DOHH2 (cell line): ENCODE measurements at regions not wholly inside any gene's neighbourhood (a gene's known extent, or its start where the extent isn't known, plus 50 kb on each side); places are given as distances from the start of the nearest gene placed in this dataset.

Experiments used
- H3F3A ChIP-seq: fragments of 200-600 bp; sonication (generic), shearing (Covaris generic); 2 replicates; pipeline ENCODE4 v1.6.0; 2016; ENCODE audit warnings: antibody characterized with exemption, mild to moderate bottlenecking; ENCODE audit not compliant: control insufficient read depth, insufficient read depth
- H3K27ac ChIP-seq: fragments of 200-600 bp; sonication (generic); 2 replicates; pipeline ENCODE4 v1.5.1; 2014; ENCODE audit warnings: low read depth, mild to moderate bottlenecking, low read length, moderate library complexity
- H3K27me3 ChIP-seq: fragments of 200-600 bp; sonication (generic); 2 replicates; pipeline ENCODE4 v1.6.1; 2014; ENCODE audit warnings: mild to moderate bottlenecking, low read length, mixed read lengths; ENCODE audit not compliant: control insufficient read depth
- H3K36me3 ChIP-seq: fragments of 200-600 bp; sonication (generic); 2 replicates; pipeline ENCODE4 v1.6.1; 2014; ENCODE audit warnings: mild to moderate bottlenecking, low read length, moderate library complexity, mixed read lengths; ENCODE audit not compliant: control insufficient read depth
- H3K4me1 ChIP-seq: fragments of 200-600 bp; sonication (generic); 2 replicates; pipeline ENCODE4 v1.6.1; 2014; ENCODE audit warnings: mild to moderate bottlenecking, low read length, mixed read lengths; ENCODE audit not compliant: control insufficient read depth
- H3K4me2 ChIP-seq: fragments of 200-600 bp; sonication (generic); 2 replicates; pipeline ENCODE4 v1.6.0; 2014; ENCODE audit warnings: mild to moderate bottlenecking, low read length, moderate library complexity
- H3K4me3 ChIP-seq: fragments of 200-600 bp; sonication (generic); 2 replicates; pipeline ENCODE4 v1.5.1; 2014; ENCODE audit warnings: mild to moderate bottlenecking, low read length, mixed read lengths
- H3K79me2 ChIP-seq: fragments of 200-600 bp; sonication (generic); 2 replicates; pipeline ENCODE4 v1.6.1; 2014; ENCODE audit warnings: mild to moderate bottlenecking, low read length, mixed read lengths; ENCODE audit not compliant: control insufficient read depth
- H3K9me2 ChIP-seq: fragments of 200-600 bp; sonication (generic); replicated peaks from 2 replicates; pipeline ENCODE4 v1.6.1; 2014; ENCODE audit warnings: mild to moderate bottlenecking, low read length, mixed read lengths; ENCODE audit not compliant: control insufficient read depth
- H3K9me3 ChIP-seq: fragments of 200-600 bp; sonication (generic); 2 replicates; pipeline ENCODE4 v1.6.1; 2014; ENCODE audit warnings: antibody characterized with exemption, low read length, mixed read lengths; ENCODE audit not compliant: control insufficient read depth, insufficient read depth
- H4K20me1 ChIP-seq: fragments of 200-600 bp; sonication (generic); 2 replicates; pipeline ENCODE4 v1.6.0; 2014; ENCODE audit warnings: low read depth, mild to moderate bottlenecking, antibody characterized with exemption, low read length, moderate library complexity; ENCODE audit not compliant: control insufficient read depth, insufficient read depth
- CTCF ChIP-seq: fragments of 200-600 bp; sonication (generic); IDR thresholded peaks from one replicate; pipeline ENCODE4 v1.5.1; 2014; ENCODE audit warnings: antibody characterized with exemption, mild to moderate bottlenecking, low read depth, low read length; ENCODE audit not compliant: poor library complexity, severe bottlenecking
- EZH2phosphoT487 ChIP-seq: fragments of 200-600 bp; sonication (generic); IDR thresholded peaks from 2 replicates; pipeline ENCODE4 v1.6.1; 2017; ENCODE audit warnings: borderline replicate concordance, mild to moderate bottlenecking, antibody characterized with exemption, low read length, moderate library complexity, mixed read lengths

GRCh38 chr12:131592972-131593371 is 117.9 kb upstream of the SFSWAP start:
- Histone ChIP-seq H3K4me2 (no peak overlapping the region), H3K9me2 (no peaks in the 10 kb centered on the region), H3K27ac (no peak overlapping the region), H3F3A (no peaks in the 10 kb centered on the region), H3K9me3 (no peaks in the 10 kb centered on the region), H3K4me1 (peaks cover 4% of the 10 kb centered on the region), H4K20me1 (no peaks in the 10 kb centered on the region), H3K79me2 (no peaks in the 10 kb centered on the region), H3K27me3 (no peaks in the 10 kb centered on the region), H3K4me3 (no peak overlapping the region), H3K36me3 (no peaks in the 10 kb centered on the region)
- no peak for TF ChIP-seq CTCF
- TF ChIP-seq EZH2phosphoT487: no peak

GRCh38 chr12:131593406-131593805 is 117.5 kb upstream of the SFSWAP start:
- H4K20me1 ChIP-seq: no peaks in the 10 kb centered on the region
- H3K9me3 ChIP-seq: no peaks in the 10 kb centered on the region
- no peak overlapping the region for H3K4me2 ChIP-seq
- no peaks in the 10 kb centered on the region for H3K36me3 ChIP-seq
- H3K9me2 ChIP-seq: no peaks in the 10 kb centered on the region
- H3K79me2 ChIP-seq: no peaks in the 10 kb centered on the region
- H3K4me3 ChIP-seq: no peak overlapping the region
- no peaks in the 10 kb centered on the region for H3K27me3 ChIP-seq
- H3K27ac ChIP-seq: no peak overlapping the region
- H3K4me1 ChIP-seq: peaks cover 4% of the 10 kb centered on the region
- no peaks in the 10 kb centered on the region for H3F3A ChIP-seq
- TF ChIP-seq EZH2phosphoT487 (no peak), CTCF (no peak)

GRCh38 chr12:131596115-131596514 is 114.8 kb upstream of the SFSWAP start:
- Histone ChIP-seq H3K27ac (no peak overlapping the region), H3K4me1 (peaks cover 4% of the 10 kb centered on the region), H3K27me3 (no peaks in the 10 kb centered on the region), H3K79me2 (no peaks in the 10 kb centered on the region), H3F3A (no peaks in the 10 kb centered on the region), H3K36me3 (no peaks in the 10 kb centered on the region), H3K4me3 (no peak overlapping the region), H4K20me1 (no peaks in the 10 kb centered on the region), H3K9me2 (no peaks in the 10 kb centered on the region), H3K9me3 (no peaks in the 10 kb centered on the region), H3K4me2 (no peak overlapping the region)
- TF ChIP-seq EZH2phosphoT487 (no peak), CTCF (no peak)

- H3K4me1 ChIP-seq: peaks cover 4% of the 10 kb centered on the region
- H3K4me2 ChIP-seq: no peak overlapping the region
- TF ChIP-seq EZH2phosphoT487: no peak
- TF ChIP-seq CTCF: no peak
- no peak overlapping the region for H3K27ac ChIP-seq
- no peaks in the 10 kb centered on the region for H3K36me3 ChIP-seq
- H4K20me1 ChIP-seq: no peaks in the 10 kb centered on the region
- no peaks in the 10 kb centered on the region for H3K9me2 ChIP-seq
- no peak overlapping the region for H3K4me3 ChIP-seq
- H3F3A ChIP-seq: no peaks in the 10 kb centered on the region
- no peaks in the 10 kb centered on the region for H3K79me2 ChIP-seq
- no peaks in the 10 kb centered on the region for H3K27me3 ChIP-seq
- H3K9me3 ChIP-seq: no peaks in the 10 kb centered on the region
Measured at GRCh38 chr12:131597333-131597732, 113.6 kb upstream of the SFSWAP start.
